AG09309 (cell line): ENCODE measurements at regions not wholly inside any gene's neighbourhood (a gene's known extent, or its start where the extent isn't known, plus 50 kb on each side); places are given as distances from the start of the nearest gene placed in this dataset.

Source experiments
- DNase-seq: peaks from one replicate; pipeline ENCODE4 v3.0.0-alpha.2; 2010; ENCODE audit warnings: low read depth
- H3K4me3 ChIP-seq: 2 replicates; pipeline ENCODE4 v1.5.1; 2011; ENCODE audit warnings: mild to moderate bottlenecking, low read depth, low read length, moderate library complexity; ENCODE audit not compliant: control insufficient read depth
- CTCF ChIP-seq: IDR thresholded peaks from 2 replicates; pipeline ENCODE4 v1.5.1; 2011; ENCODE audit warnings: mild to moderate bottlenecking, low read depth, low read length, inconsistent platforms; ENCODE audit not compliant: insufficient read depth, control insufficient read depth; ENCODE audit errors: missing control alignments

GRCh38 chr3:157633241-157633640, 130.0 kb upstream of the VEPH1 start:
- H3K4me3 ChIP-seq, result no peak overlapping the region
- no peak for TF ChIP-seq CTCF
- DNase-seq, result no peak

- H3K4me3 ChIP-seq, result no peak overlapping the region
- DNase-seq, result no peak
- TF ChIP-seq CTCF, result no peak
Observed at GRCh38 chr3:157632075-157632474, 128.9 kb upstream of the VEPH1 start.

- H3K4me3 ChIP-seq, result no peak overlapping the region
- DNase-seq, result no peak
- TF ChIP-seq CTCF, result no peak
Observed at GRCh38 chr3:157631478-157631877, 128.3 kb upstream of the VEPH1 start.

GRCh38 chr3:157626817-157627216, 123.6 kb upstream of the VEPH1 start:
- no peak for TF ChIP-seq CTCF
- no peak overlapping the region for H3K4me3 ChIP-seq
- DNase-seq, result no peak

GRCh38 chr3:157624801-157625200, 121.6 kb upstream of the VEPH1 start:
- TF ChIP-seq CTCF, result no peak
- DNase-seq, result no peak
- no peak overlapping the region for H3K4me3 ChIP-seq

GRCh38 chr3:157618886-157619285, 115.7 kb upstream of the VEPH1 start:
- no peak for TF ChIP-seq CTCF

More at GRCh38 chr3:157618886-157619285, 115.7 kb upstream of the VEPH1 start:
- no peak overlapping the region for H3K4me3 ChIP-seq
- DNase-seq, result no peak
